Breast epithelium (tissue), 4 donors: ENCODE measurements at regions not wholly inside any gene's neighbourhood (a gene's known extent, or its start where the extent isn't known, plus 50 kb on each side); places are given as distances from the start of the nearest gene placed in this dataset.

Experiments used
- DNase-seq, 2 donors: peaks; one replicate each; pipeline ENCODE4 v3.0.0-alpha.2; 2019; ENCODE audit warnings: low spot score in 2 of 2
- H3K27ac ChIP-seq, 2 donors: fragments of 200-600 bp; sonication (generic) in 1 of 2; one replicate each; pipeline ENCODE4 v1.5.1; 2016 to 2019; ENCODE audit warnings: mild to moderate bottlenecking in 1 of 2
- H3K27me3 ChIP-seq, 2 donors: fragments of 200-600 bp; sonication (generic) in 1 of 2; one replicate each; pipeline versions ENCODE4 v1.5.1 to v1.6.0; 2017 to 2019; ENCODE audit warnings: control low read depth in 1 of 2, mild to moderate bottlenecking in 1 of 2
- H3K36me3 ChIP-seq: fragments of 200-600 bp; one replicate; pipeline ENCODE4 v1.5.1; 2019
- H3K4me1 ChIP-seq, 2 donors: fragments of 200-600 bp; sonication (generic); one replicate each; pipeline ENCODE4 v1.5.1; 2016 to 2019; ENCODE audit warnings: control low read depth in 1 of 2
- H3K4me3 ChIP-seq, 3 donors: fragments of 200-600 bp; sonication (generic); 1 replicate in 2 of 3; 2 replicates in 1 of 3; pipeline ENCODE4 v1.5.1; 2016 to 2019; ENCODE audit warnings: mild to moderate bottlenecking in 3 of 3, moderate library complexity in 2 of 3
- H3K9me3 ChIP-seq, 2 donors: fragments of 200-600 bp; sonication (generic) in 1 of 2; one replicate each; pipeline ENCODE4 v1.5.1; 2016 to 2019; ENCODE audit warnings: control low read depth in 1 of 2
- CTCF ChIP-seq, 3 donors: fragments of 450-650 bp; IDR thresholded peaks; one replicate each; pipeline ENCODE4 v1.5.1; 2016 to 2017; ENCODE audit warnings: antibody characterized with exemption in 3 of 3, mild to moderate bottlenecking in 3 of 3, moderate library complexity in 3 of 3
- POLR2A ChIP-seq: fragments of 450-650 bp; IDR thresholded peaks from one replicate; pipeline ENCODE4 v1.6.1; 2016; ENCODE audit warnings: antibody characterized with exemption, mild to moderate bottlenecking, moderate library complexity
- POLR2AphosphoS5 ChIP-seq, 3 donors: sonication (generic); formaldehyde crosslinking; IDR thresholded peaks; one replicate each; pipeline ENCODE4 v1.6.1; 2017; ENCODE audit warnings: antibody characterized with exemption in 3 of 3
- intact Hi-C: fragments of 100-400 bp; cut with DNase I; formaldehyde crosslinking; loops from one replicate; pipeline ENCODE4 v1.15.1; 2023; ENCODE audit warnings: low total_unique reads

DNA sequence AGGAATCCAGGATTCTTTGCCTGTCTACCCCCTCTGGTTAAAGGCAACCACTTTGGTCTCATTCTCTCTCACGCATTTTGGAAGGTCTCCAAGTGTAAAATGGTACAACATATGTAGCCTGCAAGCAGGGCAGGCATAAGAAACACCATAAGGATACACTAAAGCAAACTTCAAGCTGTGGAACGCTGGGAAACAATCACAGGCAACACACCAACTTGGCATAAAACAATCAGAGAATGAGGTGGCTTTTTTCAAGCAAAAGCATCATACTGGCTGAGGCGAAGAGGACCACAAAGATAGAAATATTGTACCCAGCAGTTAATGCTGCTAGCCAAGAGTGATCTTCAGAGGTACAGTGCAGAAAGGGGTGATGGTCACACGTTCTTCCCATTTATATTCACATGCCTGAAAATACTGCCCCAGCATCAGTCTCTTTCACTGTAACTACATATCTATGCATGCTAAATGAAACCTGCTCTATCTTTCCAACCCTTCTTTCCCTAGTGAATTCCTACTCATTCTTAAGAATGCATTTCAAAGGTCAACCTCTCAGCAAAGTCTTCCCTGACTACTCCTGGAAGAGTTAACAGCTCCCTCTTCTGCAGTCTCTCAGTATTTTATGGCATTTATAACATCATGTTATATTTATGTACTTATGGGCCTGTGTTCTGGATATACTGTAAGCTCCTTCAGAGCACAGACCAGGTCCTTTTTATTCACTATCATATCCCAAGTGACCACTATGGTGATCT is 71.9 kb upstream of the GALNT5 start:
- Histone ChIP-seq H3K9me3 (no peaks in the 10 kb centered on the region), H3K27me3 (no peaks in the 10 kb centered on the region), H3K27ac (no peak overlapping the region), H3K4me3 (no peak overlapping the region), H3K36me3 (no peaks in the 10 kb centered on the region), H3K4me1 (no peaks in the 10 kb centered on the region)
- no peak for DNase-seq
- TF ChIP-seq CTCF (IDR thresholded peaks at IDR 0.05) (no peak), POLR2A (no peak), POLR2AphosphoS5 (IDR thresholded peaks at IDR 0.05) (no peak)
- intact Hi-C loops, result no loop called here

GRCh38 chr2:157190151-157190550 is 67.4 kb upstream of the GALNT5 start:
- intact Hi-C loops, result no loop called here
- no peak for DNase-seq
- no peaks in the 10 kb centered on the region for H3K9me3 ChIP-seq
- TF ChIP-seq CTCF (IDR thresholded peaks at IDR 0.05) (no peak), POLR2A (no peak), POLR2AphosphoS5 (IDR thresholded peaks at IDR 0.05) (no peak)
- no peaks in the 10 kb centered on the region for H3K4me1 ChIP-seq
- H3K36me3 ChIP-seq, result no peaks in the 10 kb centered on the region
- no peak overlapping the region for H3K27ac ChIP-seq
- H3K4me3 ChIP-seq, result no peak overlapping the region
- H3K27me3 ChIP-seq, result no peaks in the 10 kb centered on the region

- Histone ChIP-seq H3K27ac (no peak overlapping the region), H3K36me3 (no peaks in the 10 kb centered on the region), H3K4me3 (no peak overlapping the region), H3K9me3 (no peaks in the 10 kb centered on the region), H3K4me1 (no peaks in the 10 kb centered on the region), H3K27me3 (no peaks in the 10 kb centered on the region)
- TF ChIP-seq POLR2A (no peak), CTCF (IDR thresholded peaks at IDR 0.05) (no peak), POLR2AphosphoS5 (IDR thresholded peaks at IDR 0.05) (no peak)
- intact Hi-C loops, result no loop called here
- no peak for DNase-seq
Measured at GRCh38 chr2:157191186-157191585, 66.3 kb upstream of the GALNT5 start.

GRCh38 chr2:157192445-157193423 is 64.8 kb upstream of the GALNT5 start:
- Histone ChIP-seq H3K4me1 (no peaks in the 10 kb centered on the region), H3K27ac (no peak overlapping the region), H3K36me3 (no peaks in the 10 kb centered on the region), H3K27me3 (no peaks in the 10 kb centered on the region), H3K4me3 (no peak overlapping the region), H3K9me3 (no peaks in the 10 kb centered on the region)
- no peak for DNase-seq
- intact Hi-C loops, result no loop called here
- TF ChIP-seq POLR2A (no peak), POLR2AphosphoS5 (IDR thresholded peaks at IDR 0.05) (no peak), CTCF (IDR thresholded peaks at IDR 0.05) (no peak)

GRCh38 chr2:157193461-157193860 is 64.0 kb upstream of the GALNT5 start:
- Histone ChIP-seq H3K4me3 (no peak overlapping the region), H3K27ac (no peak overlapping the region), H3K27me3 (no peaks in the 10 kb centered on the region), H3K9me3 (no peaks in the 10 kb centered on the region), H3K36me3 (no peaks in the 10 kb centered on the region), H3K4me1 (no peaks in the 10 kb centered on the region)
- intact Hi-C loops, result no loop called here
- TF ChIP-seq POLR2AphosphoS5 (IDR thresholded peaks at IDR 0.05), result no peak
- no peak for DNase-seq
